ENCODE measurements at regions not wholly inside any gene's neighbourhood (a gene's known extent, or its start where the extent isn't known, plus 50 kb on each side); places are given as distances from the start of the nearest gene placed in this dataset.

GRCh38 chr7:94176694-94177200, 172.6 kb upstream of the BET1 start:
- no peak overlapping the region for H3K4me3 ChIP-seq (replicated peaks; ENCODE audit: insufficient read depth, low read length)
- no peak overlapping the region for H3K27ac ChIP-seq (replicated peaks)
- DNase-seq (ENCODE audit: low read depth in 1 of 2, low spot score in 1 of 2), result no peak
- H3K27me3 ChIP-seq (ENCODE audit: insufficient read depth, poor library complexity, severe bottlenecking), result no peaks in the 10 kb centered on the region
- no peak for TF ChIP-seq SPI1 (IDR thresholded peaks at IDR 0.05; ENCODE audit: borderline replicate concordance, low read depth)
- TF ChIP-seq POLR2AphosphoS5 (IDR thresholded peaks at IDR 0.05; ENCODE audit: low read depth), result no peak
- TF ChIP-seq REST (IDR thresholded peaks at IDR 0.05; ENCODE audit: insufficient replicate concordance, low read depth), result no peak
- no peak for TF ChIP-seq GABPA (IDR thresholded peaks at IDR 0.05; ENCODE audit: low read depth)
- TF ChIP-seq, protein P1, sequence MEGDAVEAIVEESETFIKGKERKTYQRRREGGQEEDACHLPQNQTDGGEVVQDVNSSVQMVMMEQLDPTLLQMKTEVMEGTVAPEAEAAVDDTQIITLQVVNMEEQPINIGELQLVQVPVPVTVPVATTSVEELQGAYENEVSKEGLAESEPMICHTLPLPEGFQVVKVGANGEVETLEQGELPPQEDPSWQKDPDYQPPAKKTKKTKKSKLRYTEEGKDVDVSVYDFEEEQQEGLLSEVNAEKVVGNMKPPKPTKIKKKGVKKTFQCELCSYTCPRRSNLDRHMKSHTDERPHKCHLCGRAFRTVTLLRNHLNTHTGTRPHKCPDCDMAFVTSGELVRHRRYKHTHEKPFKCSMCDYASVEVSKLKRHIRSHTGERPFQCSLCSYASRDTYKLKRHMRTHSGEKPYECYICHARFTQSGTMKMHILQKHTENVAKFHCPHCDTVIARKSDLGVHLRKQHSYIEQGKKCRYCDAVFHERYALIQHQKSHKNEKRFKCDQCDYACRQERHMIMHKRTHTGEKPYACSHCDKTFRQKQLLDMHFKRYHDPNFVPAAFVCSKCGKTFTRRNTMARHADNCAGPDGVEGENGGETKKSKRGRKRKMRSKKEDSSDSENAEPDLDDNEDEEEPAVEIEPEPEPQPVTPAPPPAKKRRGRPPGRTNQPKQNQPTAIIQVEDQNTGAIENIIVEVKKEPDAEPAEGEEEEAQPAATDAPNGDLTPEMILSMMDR (IDR thresholded peaks at IDR 0.05; ENCODE audit: insufficient read depth, low read length), result no peak

DNA sequence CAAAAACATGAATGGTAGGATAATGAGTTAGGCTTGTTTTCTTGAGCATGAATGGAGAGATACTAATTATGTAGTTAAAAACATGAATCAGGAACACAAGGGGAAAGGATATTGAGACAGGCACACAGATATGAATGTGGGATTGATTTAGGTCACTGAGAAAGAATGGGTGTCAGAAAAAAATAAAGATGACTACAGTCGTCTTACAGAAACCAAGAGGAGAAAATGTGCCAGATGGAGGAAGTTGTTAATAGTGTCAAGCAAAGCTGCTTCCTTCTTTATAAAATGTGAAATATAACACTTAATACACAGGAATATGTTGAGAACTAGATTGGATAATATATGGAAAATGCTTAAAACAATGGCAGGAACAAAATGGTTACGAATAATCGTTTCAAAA, 173.3 kb upstream of the BET1 start:
- no peak for DNase-seq (ENCODE audit: low read depth in 1 of 2, low spot score in 1 of 2)
- Histone ChIP-seq H3K27ac (replicated peaks) (no peak overlapping the region), H3K4me3 (replicated peaks; ENCODE audit: insufficient read depth, low read length) (no peak overlapping the region), H3K27me3 (ENCODE audit: insufficient read depth, poor library complexity, severe bottlenecking) (no peaks in the 10 kb centered on the region)
- TF ChIP-seq GABPA (IDR thresholded peaks at IDR 0.05; ENCODE audit: low read depth) (no peak), REST (IDR thresholded peaks at IDR 0.05; ENCODE audit: insufficient replicate concordance, low read depth) (no peak), POLR2AphosphoS5 (IDR thresholded peaks at IDR 0.05; ENCODE audit: low read depth) (no peak), SPI1 (IDR thresholded peaks at IDR 0.05; ENCODE audit: borderline replicate concordance, low read depth) (no peak)
- TF ChIP-seq, protein P1 (IDR thresholded peaks at IDR 0.05; ENCODE audit: insufficient read depth, low read length), result no peak

DNA sequence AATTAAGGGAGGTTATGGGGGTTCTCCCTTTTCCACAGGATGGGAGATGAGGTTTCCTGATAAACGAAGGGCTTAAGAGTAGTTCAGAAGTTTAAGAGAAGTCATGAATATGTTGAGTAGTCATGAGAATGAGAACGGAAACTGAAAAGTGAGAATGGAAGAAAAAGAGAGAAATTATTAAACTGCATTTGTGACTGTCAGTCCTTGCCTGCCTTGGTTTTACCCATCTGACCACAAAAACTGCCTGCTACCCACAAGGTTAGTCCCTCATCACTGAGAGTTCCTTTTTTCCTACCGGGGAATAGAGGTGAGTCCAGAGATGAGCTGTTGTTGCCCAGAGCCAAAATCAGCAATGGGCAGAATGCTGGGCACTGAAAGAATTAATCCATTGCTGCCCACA, 174.1 kb upstream of the BET1 start:
- DNase-seq (ENCODE audit: low read depth in 1 of 2, low spot score in 1 of 2), result peak in 1 of 2 experiments; percentile 23
- Histone ChIP-seq H3K4me3 (replicated peaks; ENCODE audit: insufficient read depth, low read length) (no peak overlapping the region), H3K27ac (replicated peaks) (no peak overlapping the region), H3K27me3 (ENCODE audit: insufficient read depth, poor library complexity, severe bottlenecking) (no peaks in the 10 kb centered on the region)
- TF ChIP-seq GABPA (IDR thresholded peaks at IDR 0.05; ENCODE audit: low read depth), result no peak
- TF ChIP-seq SPI1 (IDR thresholded peaks at IDR 0.05; ENCODE audit: borderline replicate concordance, low read depth), result peak; percentile 33; the same call in 1 of the 2 replicates

DNA sequence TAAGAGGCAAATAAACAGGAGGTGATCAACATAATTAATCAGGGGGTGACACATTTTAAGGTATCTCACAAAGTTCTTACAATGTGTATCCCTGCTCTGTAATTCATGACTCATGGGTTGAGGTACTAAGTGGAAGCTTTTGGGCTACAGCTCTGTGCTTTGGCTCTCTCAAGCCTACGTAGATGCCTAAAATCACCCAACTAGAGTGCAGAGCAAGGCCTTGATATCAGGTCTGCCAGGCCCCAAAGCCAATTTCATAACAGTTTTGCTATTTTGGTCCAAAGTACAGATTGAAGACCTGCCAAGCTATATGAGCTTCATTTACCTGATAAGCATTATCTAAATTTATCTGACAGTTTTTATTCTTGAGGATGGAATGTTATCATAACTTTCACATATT, 175.3 kb upstream of the BET1 start:
- H3K4me3 ChIP-seq (replicated peaks; ENCODE audit: insufficient read depth, low read length), result no peak overlapping the region
- no peaks in the 10 kb centered on the region for H3K27me3 ChIP-seq (ENCODE audit: insufficient read depth, poor library complexity, severe bottlenecking)
- DNase-seq (ENCODE audit: low read depth in 1 of 2, low spot score in 1 of 2), result no peak
- H3K27ac ChIP-seq (replicated peaks), result no peak overlapping the region
- TF ChIP-seq GABPA (IDR thresholded peaks at IDR 0.05; ENCODE audit: low read depth) (no peak), SPI1 (IDR thresholded peaks at IDR 0.05; ENCODE audit: borderline replicate concordance, low read depth) (no peak), POLR2AphosphoS5 (IDR thresholded peaks at IDR 0.05; ENCODE audit: low read depth) (no peak), REST (IDR thresholded peaks at IDR 0.05; ENCODE audit: insufficient replicate concordance, low read depth) (no peak)
- TF ChIP-seq, protein P1 (IDR thresholded peaks at IDR 0.05; ENCODE audit: insufficient read depth, low read length), result no peak
